Transverse colon (tissue), 4 donors: ENCODE measurements at regions not wholly inside any gene's neighbourhood (a gene's known extent, or its start where the extent isn't known, plus 50 kb on each side); places are given as distances from the start of the nearest gene placed in this dataset.
"Not testable (repeated sequence)": the region's sequence is repeated elsewhere in the genome, so short reads cannot be mapped to it uniquely, and the experiment has no call there.

Experiments used
- DNase-seq: peaks from one replicate; pipeline ENCODE4 v3.0.0-alpha.2; 2019
- H3K27ac ChIP-seq, 4 donors: fragments of 200-600 bp; sonication (generic); 2 replicates each; pipeline ENCODE4 v1.5.1; 2016 to 2018; ENCODE audit warnings: inconsistent platforms in 4 of 4
- H3K27me3 ChIP-seq: fragments of 200-600 bp; sonication (generic); 2 replicates; pipeline ENCODE4 v1.5.1; 2017; ENCODE audit warnings: inconsistent platforms
- H3K36me3 ChIP-seq, 4 donors: fragments of 200-600 bp; sonication (generic); 2 replicates each; pipeline ENCODE4 v1.5.1; 2017 to 2019; ENCODE audit warnings: inconsistent platforms in 4 of 4
- H3K4me1 ChIP-seq, 4 donors: fragments of 200-600 bp; sonication (generic); 2 replicates each; pipeline ENCODE4 v1.5.1; 2017 to 2020; ENCODE audit warnings: inconsistent platforms in 4 of 4
- H3K4me3 ChIP-seq, 4 donors: fragments of 200-600 bp; sonication (generic); 1 replicate in 1 of 4; 2 replicates in 3 of 4; pipeline versions ENCODE4 v1.5.1 to v1.6.1; 2017 to 2019; ENCODE audit warnings: inconsistent platforms in 4 of 4
- H3K9me3 ChIP-seq, 2 donors: fragments of 200-600 bp; sonication (generic); 2 replicates each; pipeline ENCODE4 v1.5.1; 2017 to 2019; ENCODE audit warnings: inconsistent platforms in 2 of 2
- CTCF ChIP-seq, 5 experiments: fragments of 200-600 bp in 3 of 5; fragments of 450-650 bp in 2 of 5; sonication (generic) in 3 of 5; IDR thresholded peaks; 1 replicate in 2 of 5; 2 replicates in 3 of 5; pipeline ENCODE4 v1.5.1; 2016 to 2017; ENCODE audit warnings: antibody characterized with exemption in 5 of 5, inconsistent platforms in 3 of 5, mild to moderate bottlenecking in 2 of 5, moderate library complexity in 1 of 5
- EP300 ChIP-seq: sonication (generic); formaldehyde crosslinking; IDR thresholded peaks from one replicate; pipeline ENCODE4 v1.6.1; 2017; ENCODE audit warnings: antibody characterized with exemption, low read depth
- POLR2A ChIP-seq: fragments of 450-650 bp; IDR thresholded peaks from one replicate; pipeline ENCODE4 v1.6.1; 2016; ENCODE audit warnings: antibody characterized with exemption, mild to moderate bottlenecking, moderate library complexity
- POLR2AphosphoS5 ChIP-seq, 3 donors: sonication (generic); formaldehyde crosslinking; IDR thresholded peaks; one replicate each; pipeline ENCODE4 v1.6.1; 2016; ENCODE audit warnings: antibody characterized with exemption in 3 of 3
- WGBS, 2 donors: methylation state at CpG; one replicate each; pipeline ENCODE4 v1.1.5; 2018; ENCODE audit warnings: low coverage in 1 of 2; 5-methylcytosine and 5-hydroxymethylcytosine counted together
- in situ Hi-C, 4 donors: fragments of 200-750 bp; cut with MboI; loops; one replicate each; pipeline versions ENCODE4 v1.15.0 to v1.15.1; 2017; ENCODE audit warnings: low sequenced_read_pairs in 3 of 4, low pct_ligation_motif_present in 1 of 4, low pct_unique_long_range_greater_than_20kb in 1 of 4
- intact Hi-C: fragments of 100-400 bp; cut with DNase I; formaldehyde crosslinking; loops from one replicate; pipeline ENCODE4 v1.15.1; 2023; ENCODE audit warnings: low total_unique reads

GRCh38 chr6:27829453-27830211, 82.6 kb downstream of the OR2B2 start:
- Histone ChIP-seq H3K4me1 (peaks cover 0 to 23% (median 11%) of the 10 kb centered on the region in 4 donors), H3K27ac (peak overlapping the region; percentile 83 to 91 (median 85)), H3K27me3 (no peaks in the 10 kb centered on the region), H3K36me3 (no peaks in the 10 kb centered on the region), H3K9me3 (no peaks in the 10 kb centered on the region), H3K4me3 (peak overlapping the region in 2 of 4 donors; percentile 46 to 55)
- 65 to 81% methylated on average over 3 to 9 of the region's 9 CpGs for WGBS, 2 donors
- in situ Hi-C loops (no loop called here), intact Hi-C loops (loop anchor here (5.0 kb wide), 1 partner anchor 1657 kb away; no protein-coding TSS in a partner anchor)
- DNase-seq = no peak
- no peak for TF ChIP-seq POLR2AphosphoS5 (IDR thresholded peaks at IDR 0.05)
- TF ChIP-seq POLR2A = no peak
- TF ChIP-seq CTCF (IDR thresholded peaks at IDR 0.05) = no peak
- TF ChIP-seq EP300 = no peak

DNA sequence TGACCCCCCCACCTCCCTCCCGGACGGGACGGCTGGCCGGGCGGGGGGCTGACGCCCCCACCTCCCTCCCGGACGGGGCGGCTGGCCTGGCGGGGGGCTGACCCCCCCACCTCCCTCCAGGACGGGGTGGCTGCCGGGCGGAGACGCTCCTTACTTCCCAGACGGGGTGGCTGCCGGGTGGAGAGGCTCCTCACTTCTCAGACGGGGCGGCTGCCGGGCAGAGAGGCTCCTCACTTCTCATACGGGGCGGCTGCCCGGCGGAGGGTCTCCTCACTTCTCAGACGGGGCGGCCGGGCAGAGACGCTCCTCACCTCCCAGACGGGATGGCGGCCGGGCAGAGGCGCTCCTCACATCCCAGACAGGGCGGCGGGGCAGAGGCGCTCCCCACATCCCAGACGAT, 84.7 kb downstream of the OR2B2 start:
- intact Hi-C loops = loop anchor here (5.0 kb wide), 1 partner anchor 1655 kb away; no protein-coding TSS in a partner anchor

GRCh38 chr6:27826612-27826985, 85.6 kb downstream of the OR2B2 start:
- H3K36me3 ChIP-seq, H3K9me3 ChIP-seq, DNase-seq, H3K27ac ChIP-seq, H3K27me3 ChIP-seq, in situ Hi-C loops, H3K4me3 ChIP-seq: not testable (repeated sequence)
- intact Hi-C loops = loop anchor here (5.0 kb wide), 1 partner anchor 1654 kb away; no protein-coding TSS in a partner anchor
- WGBS, 2 donors = 19 to 54% methylated on average over 7 to 8 of the region's 30 CpGs
- peaks cover 0 to 23% (median 10%) of the 10 kb centered on the region in 4 donors for H3K4me1 ChIP-seq

More for the DNA sequence above, 84.7 kb downstream of the OR2B2 start:
- H3K27me3 ChIP-seq, H3K9me3 ChIP-seq, in situ Hi-C loops, H3K27ac ChIP-seq, H3K36me3 ChIP-seq, H3K4me3 ChIP-seq, DNase-seq: not testable (repeated sequence)
- WGBS, 2 donors = 99% methylated on average over 15 of the region's 35 CpGs; no CpG with 5 or more reads in 1 of the 2 donors
- peaks cover 0 to 29% (median 11%) of the 10 kb centered on the region in 4 donors for H3K4me1 ChIP-seq

- H3K27ac ChIP-seq, DNase-seq, H3K4me3 ChIP-seq, H3K36me3 ChIP-seq, H3K27me3 ChIP-seq, H3K9me3 ChIP-seq, in situ Hi-C loops: not testable (repeated sequence)
- WGBS, 2 donors = 74% methylated on average over 15 of the region's 15 CpGs; no CpG with 5 or more reads in 1 of the 2 donors
- intact Hi-C loops = loop anchor here (5.0 kb wide), 1 partner anchor 1654 kb away; no protein-coding TSS in a partner anchor
- peaks cover 0 to 22% (median 9%) of the 10 kb centered on the region in 4 donors for H3K4me1 ChIP-seq
These were observed 86.2 kb downstream of the OR2B2 start for GRCh38 chr6:27825848-27826611.

- in situ Hi-C loops = no loop called here
- Histone ChIP-seq H3K4me3 (peak overlapping the region in 3 of 4 donors; percentile 44 to 65 (median 57)), H3K36me3 (no peaks in the 10 kb centered on the region), H3K27ac (peak overlapping the region; percentile 83 to 95 (median 91)), H3K27me3 (no peaks in the 10 kb centered on the region), H3K4me1 (peaks cover 0 to 20% (median 6%) of the 10 kb centered on the region in 4 donors), H3K9me3 (no peaks in the 10 kb centered on the region)
- intact Hi-C loops = loop anchor here (5.0 kb wide), 1 partner anchor 1653 kb away; no protein-coding TSS in a partner anchor
- TF ChIP-seq POLR2AphosphoS5 (IDR thresholded peaks at IDR 0.05) (no peak), CTCF (IDR thresholded peaks at IDR 0.05) (no peak), EP300 (no peak), POLR2A (no peak)
- no peak for DNase-seq
- whole genome bisulfite sequencing, 2 donors = 25 to 72% methylated on average over 4 to 7 of the region's 7 CpGs
These were observed 87.0 kb downstream of the OR2B2 start for GRCh38 chr6:27825025-27825793.
